Testis (tissue), 2 donors: ENCODE measurements at regions not wholly inside any gene's neighbourhood (a gene's known extent, or its start where the extent isn't known, plus 50 kb on each side); places are given as distances from the start of the nearest gene placed in this dataset.

Experiments
- CTCF ChIP-seq, 3 experiments: fragments of 450-650 bp in 2 of 3; fragments of 200-600 bp in 1 of 3; sonication (generic) in 1 of 3; IDR thresholded peaks; one replicate each; pipeline ENCODE4 v1.5.1; 2016 to 2019; ENCODE audit warnings: antibody characterized with exemption in 3 of 3, mild to moderate bottlenecking in 2 of 3, moderate library complexity in 1 of 3
- POLR2A ChIP-seq: fragments of 450-650 bp; IDR thresholded peaks from one replicate; pipeline ENCODE4 v1.6.1; 2017; ENCODE audit warnings: antibody characterized with exemption, mild to moderate bottlenecking, moderate library complexity

DNA sequence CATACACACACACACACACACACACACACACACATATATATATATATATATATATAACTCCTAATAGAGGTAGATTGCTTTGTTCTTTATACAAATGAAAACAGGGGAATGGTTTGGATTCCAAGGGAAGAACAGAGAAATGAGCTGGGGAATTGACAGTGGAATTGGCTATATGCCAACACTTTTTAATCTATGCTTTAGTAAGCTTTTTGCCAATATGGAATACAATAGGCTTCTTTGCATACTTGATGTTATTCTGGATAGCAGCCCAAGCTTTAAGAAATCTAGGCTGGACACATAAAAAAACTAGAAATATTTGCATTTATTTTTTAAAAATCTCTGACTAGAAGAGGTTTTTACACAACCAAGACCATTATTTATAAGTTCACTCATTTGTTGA lies 334.2 kb upstream of the MDFIC2 start:
- TF ChIP-seq CTCF (IDR thresholded peaks at IDR 0.05), result no peak
- TF ChIP-seq POLR2A, result no peak
